Keratinocyte (primary cell): ENCODE measurements at regions not wholly inside any gene's neighbourhood (a gene's known extent, or its start where the extent isn't known, plus 50 kb on each side); places are given as distances from the start of the nearest gene placed in this dataset.

Experiments used
- CTCF ChIP-seq, 3 experiments: IDR thresholded peaks in 1 of 3; conservative IDR thresholded peaks in 1 of 3; optimal IDR thresholded peaks in 1 of 3; 2 replicates in 2 of 3; 3 replicates in 1 of 3; pipeline versions ENCODE3 to v1.5.1; 2011; ENCODE audit warnings: low read length in 3 of 3, mild to moderate bottlenecking in 3 of 3, moderate library complexity in 2 of 3, control low read depth in 1 of 3, inconsistent platforms in 1 of 3; ENCODE audit not compliant: insufficient read depth in 2 of 3; ENCODE audit errors: extremely low read depth in 1 of 3
- EZH2 ChIP-seq: IDR thresholded peaks from one replicate; pipeline ENCODE4 v1.6.1; 2012; ENCODE audit warnings: inconsistent platforms, mild to moderate bottlenecking, low read length, moderate library complexity

- TF ChIP-seq CTCF (optimal IDR thresholded peaks at IDR 0.05 in 1 of 3, IDR thresholded peaks at IDR 0.05 in 1 of 3, conservative IDR thresholded peaks at IDR 0.05 in 1 of 3; ENCODE audit: extremely low read depth in 1 of 3, insufficient read depth in 2 of 3, low read length in 3 of 3), result no peak
- TF ChIP-seq EZH2, result no peak
These were observed 1450.3 kb downstream of the TBC1D22A start for GRCh38 chr22:48212727-48213126.
